Retinal pigment epithelial cell (primary cell): ENCODE measurements at regions not wholly inside any gene's neighbourhood (a gene's known extent, or its start where the extent isn't known, plus 50 kb on each side); places are given as distances from the start of the nearest gene placed in this dataset.

ENCODE experiments used
- DNase-seq: peaks from one replicate; pipeline ENCODE4 v3.0.0-alpha.2; 2010; ENCODE audit warnings: low read depth
- H3K4me3 ChIP-seq: 2 replicates; pipeline ENCODE4 v1.5.1; 2011; ENCODE audit warnings: mild to moderate bottlenecking, low read length, control low read depth, moderate library complexity
- CTCF ChIP-seq: conservative IDR thresholded peaks from 2 replicates; pipeline ENCODE4 v1.5.1; 2011; ENCODE audit warnings: low read depth, low read length, control low read depth, inconsistent platforms

- TF ChIP-seq CTCF = no peak
- no peak overlapping the region for H3K4me3 ChIP-seq
- no peak for DNase-seq
These were observed 66.7 kb upstream of the IL6 start for GRCh38 chr7:22660293-22660692.

GRCh38 chr7:22659741-22660140 lies 67.3 kb upstream of the IL6 start:
- no peak for TF ChIP-seq CTCF
- no peak overlapping the region for H3K4me3 ChIP-seq
- DNase-seq = no peak

- no peak overlapping the region for H3K4me3 ChIP-seq
- no peak for TF ChIP-seq CTCF
- DNase-seq = no peak
These were observed 69.0 kb upstream of the IL6 start for GRCh38 chr7:22658031-22658430.

- DNase-seq = no peak
- H3K4me3 ChIP-seq = no peak overlapping the region
- TF ChIP-seq CTCF = peak; percentile 9
These were observed 69.5 kb upstream of the IL6 start for GRCh38 chr7:22657479-22657878.

GRCh38 chr7:22655781-22656180 lies 71.2 kb upstream of the IL6 start:
- H3K4me3 ChIP-seq = no peak overlapping the region
- DNase-seq = no peak
- TF ChIP-seq CTCF = no peak

GRCh38 chr7:22654831-22655230 lies 72.2 kb upstream of the IL6 start:
- no peak for DNase-seq
- H3K4me3 ChIP-seq = no peak overlapping the region
- no peak for TF ChIP-seq CTCF

- DNase-seq = no peak
- TF ChIP-seq CTCF = no peak
- H3K4me3 ChIP-seq = no peak overlapping the region
These were observed 73.0 kb upstream of the IL6 start for GRCh38 chr7:22653951-22654350.
